ENCODE measurements at regions not wholly inside any gene's neighbourhood (a gene's known extent, or its start where the extent isn't known, plus 50 kb on each side); places are given as distances from the start of the nearest gene placed in this dataset.

- Histone ChIP-seq H3K9me3 (no peaks in the 10 kb centered on the region), H3K27ac (no peak overlapping the region), H3K36me3 (peaks cover 0 to 17% (median 0%) of the 10 kb centered on the region in 4 donors), H3K27me3 (no peaks in the 10 kb centered on the region), H3K4me3 (no peak overlapping the region), H3K4me1 (no peaks in the 10 kb centered on the region)
- WGBS, 2 donors: 92 to 98% methylated on average over 1 of the region's 1 CpG
- intact Hi-C loops (cut with DNase I): no loop called here
- no peak for DNase-seq
- no peak for TF ChIP-seq POLR2AphosphoS5 (IDR thresholded peaks at IDR 0.05)
- TF ChIP-seq CTCF (IDR thresholded peaks at IDR 0.05): no peak
- TF ChIP-seq POLR2A (IDR thresholded peaks at IDR 0.05): no peak
These were observed 85.1 kb upstream of the ZCCHC13 start for GRCh38 chrX:74218895-74219294.

- TF ChIP-seq POLR2AphosphoS5 (IDR thresholded peaks at IDR 0.05): no peak
- TF ChIP-seq EP300 (IDR thresholded peaks at IDR 0.05): no peak
- TF ChIP-seq CTCF (IDR thresholded peaks at IDR 0.05): no peak
- no peak for TF ChIP-seq POLR2A (IDR thresholded peaks at IDR 0.05)
- no peaks in the 10 kb centered on the region for H3K27me3 ChIP-seq
- no peaks in the 10 kb centered on the region for H3K4me1 ChIP-seq
- no peak overlapping the region for H3K27ac ChIP-seq
- intact Hi-C loops (cut with DNase I): no loop called here
- H3K36me3 ChIP-seq: peaks cover 0 to 17% (median 0%) of the 10 kb centered on the region in 4 donors
- no peak for DNase-seq
- H3K9me3 ChIP-seq: no peaks in the 10 kb centered on the region
- no peak overlapping the region for H3K4me3 ChIP-seq
These were observed 87.6 kb upstream of the ZCCHC13 start for GRCh38 chrX:74216421-74216820.

GRCh38 chrX:74211911-74212310, 92.1 kb upstream of the ZCCHC13 start:
- TF ChIP-seq POLR2A (IDR thresholded peaks at IDR 0.05) (no peak), POLR2AphosphoS5 (IDR thresholded peaks at IDR 0.05) (no peak), CTCF (IDR thresholded peaks at IDR 0.05) (no peak), EP300 (IDR thresholded peaks at IDR 0.05) (no peak)
- peaks cover 0 to 21% (median 0%) of the 10 kb centered on the region in 4 donors for H3K36me3 ChIP-seq
- no peaks in the 10 kb centered on the region for H3K4me1 ChIP-seq
- H3K27ac ChIP-seq: no peak overlapping the region
- no peak overlapping the region for H3K4me3 ChIP-seq
- no peak for DNase-seq
- 100% methylated on average over 1 of the region's 1 CpG for WGBS, 2 donors
- intact Hi-C loops (cut with DNase I): no loop called here
- H3K27me3 ChIP-seq: no peaks in the 10 kb centered on the region
- H3K9me3 ChIP-seq: no peaks in the 10 kb centered on the region

- intact Hi-C loops (cut with DNase I): no loop called here
- H3K9me3 ChIP-seq: no peaks in the 10 kb centered on the region
- WGBS, 2 donors: 95 to 98% methylated on average over 3 of the region's 3 CpGs
These were observed 96.4 kb upstream of the ZCCHC13 start for GRCh38 chrX:74207539-74207938.

More at GRCh38 chrX:74207539-74207938, 96.4 kb upstream of the ZCCHC13 start:
- H3K4me1 ChIP-seq: no peaks in the 10 kb centered on the region
- TF ChIP-seq CTCF (IDR thresholded peaks at IDR 0.05): no peak
- TF ChIP-seq POLR2A (IDR thresholded peaks at IDR 0.05): no peak
- no peak for TF ChIP-seq POLR2AphosphoS5 (IDR thresholded peaks at IDR 0.05)
- no peak for TF ChIP-seq EP300 (IDR thresholded peaks at IDR 0.05)
- H3K36me3 ChIP-seq: peaks cover 0 to 19% (median 5%) of the 10 kb centered on the region in 4 donors
- H3K4me3 ChIP-seq: no peak overlapping the region
- no peak for DNase-seq
- H3K27ac ChIP-seq: no peak overlapping the region
- H3K27me3 ChIP-seq: no peaks in the 10 kb centered on the region
